ENCODE measurements at regions not wholly inside any gene's neighbourhood (a gene's known extent, or its start where the extent isn't known, plus 50 kb on each side); places are given as distances from the start of the nearest gene placed in this dataset.
"Not testable (repeated sequence)": the region's sequence is repeated elsewhere in the genome, so short reads cannot be mapped to it uniquely, and the experiment has no call there.

- H3K4me3 ChIP-seq (ENCODE audit: low read depth, low read length), result no peak overlapping the region
- no peak for TF ChIP-seq CTCF (IDR thresholded peaks at IDR 0.05; ENCODE audit: insufficient read depth, low read depth, low read length)
- DNase-seq (ENCODE audit: low read depth), result no peak
Measured at GRCh38 chr3:176275538-176275937, 921.7 kb downstream of the TBL1XR1 start.

- TF ChIP-seq CTCF (IDR thresholded peaks at IDR 0.05; ENCODE audit: insufficient read depth, low read depth, low read length), result no peak
- H3K4me3 ChIP-seq (ENCODE audit: low read depth, low read length), result no peak overlapping the region
- no peak for DNase-seq (ENCODE audit: low read depth)
Measured at GRCh38 chr3:176275113-176275512, 922.2 kb downstream of the TBL1XR1 start.

GRCh38 chr3:176274161-176274560, 923.1 kb downstream of the TBL1XR1 start:
- DNase-seq (ENCODE audit: low read depth), result no peak
- H3K4me3 ChIP-seq (ENCODE audit: low read depth, low read length), result no peak overlapping the region
- no peak for TF ChIP-seq CTCF (IDR thresholded peaks at IDR 0.05; ENCODE audit: insufficient read depth, low read depth, low read length)

GRCh38 chr3:176262071-176262470, 935.2 kb downstream of the TBL1XR1 start:
- no peak for DNase-seq (ENCODE audit: low read depth)
- no peak for TF ChIP-seq CTCF (IDR thresholded peaks at IDR 0.05; ENCODE audit: insufficient read depth, low read depth, low read length)
- no peak overlapping the region for H3K4me3 ChIP-seq (ENCODE audit: low read depth, low read length)

GRCh38 chr3:176247191-176247590, 950.1 kb downstream of the TBL1XR1 start:
- no peak for DNase-seq (ENCODE audit: low read depth)
- TF ChIP-seq CTCF (IDR thresholded peaks at IDR 0.05; ENCODE audit: insufficient read depth, low read depth, low read length), result no peak
- H3K4me3 ChIP-seq (ENCODE audit: low read depth, low read length), result no peak overlapping the region

- TF ChIP-seq CTCF (IDR thresholded peaks at IDR 0.05; ENCODE audit: insufficient read depth, low read depth, low read length), result no peak
- DNase-seq (ENCODE audit: low read depth), result no peak
- no peak overlapping the region for H3K4me3 ChIP-seq (ENCODE audit: low read depth, low read length)
Measured at GRCh38 chr3:176219970-176220369, 977.3 kb downstream of the TBL1XR1 start.

GRCh38 chr3:176214758-176215157, 982.5 kb downstream of the TBL1XR1 start:
- DNase-seq (ENCODE audit: low read depth), result no peak
- TF ChIP-seq CTCF (IDR thresholded peaks at IDR 0.05; ENCODE audit: insufficient read depth, low read depth, low read length), result no peak

GRCh38 chr3:176213314-176213713, 984.0 kb downstream of the TBL1XR1 start:
- not testable (repeated sequence) for H3K4me3 ChIP-seq (ENCODE audit: low read depth, low read length); DNase-seq (ENCODE audit: low read depth)

More at GRCh38 chr3:176214758-176215157, 982.5 kb downstream of the TBL1XR1 start:
- no peak overlapping the region for H3K4me3 ChIP-seq (ENCODE audit: low read depth, low read length)

All from fibroblast of villous mesenchyme (primary cell).